Sigmoid colon (tissue), 4 donors: ENCODE measurements at regions not wholly inside any gene's neighbourhood (a gene's known extent, or its start where the extent isn't known, plus 50 kb on each side); places are given as distances from the start of the nearest gene placed in this dataset.

Experiments used
- CTCF ChIP-seq, 4 experiments: fragments of 450-650 bp in 3 of 4; fragments of 200-600 bp in 1 of 4; IDR thresholded peaks; one replicate each; pipeline ENCODE4 v1.5.1; 2016 to 2019; ENCODE audit warnings: antibody characterized with exemption in 4 of 4, mild to moderate bottlenecking in 3 of 4, moderate library complexity in 2 of 4
- POLR2A ChIP-seq, 2 donors: fragments of 450-650 bp; IDR thresholded peaks; one replicate each; pipeline ENCODE4 v1.6.1; 2016; ENCODE audit warnings: antibody characterized with exemption in 2 of 2, mild to moderate bottlenecking in 2 of 2, moderate library complexity in 2 of 2
- POLR2AphosphoS5 ChIP-seq, 4 donors: sonication (generic); formaldehyde crosslinking; IDR thresholded peaks; one replicate each; pipeline ENCODE4 v1.6.1; 2017; ENCODE audit warnings: antibody characterized with exemption in 4 of 4

- no peak for TF ChIP-seq CTCF (IDR thresholded peaks at IDR 0.05)
- no peak for TF ChIP-seq POLR2A (IDR thresholded peaks at IDR 0.05)
- TF ChIP-seq POLR2AphosphoS5 (IDR thresholded peaks at IDR 0.05) = no peak
Measured at GRCh38 chr20:5432030-5432429, 115.3 kb upstream of the PROKR2 start.
